Stimulated activated naive CD8-positive, alpha-beta T cell treated with anti-CD3 and anti-CD28 coated beads, Interleukin-15, Interleukin-2, amounts not matched to agents 100 ng/mL and 50 ng/mL, for 24 hours (primary cell): ENCODE measurements at regions not wholly inside any gene's neighbourhood (a gene's known extent, or its start where the extent isn't known, plus 50 kb on each side); places are given as distances from the start of the nearest gene placed in this dataset.

Experiments
- H3K27ac Mint-ChIP-seq: one replicate; pipeline ENCODE4 v1.8.0; 2021; ENCODE audit warnings: mild to moderate bottlenecking, mixed read lengths
- H3K27me3 Mint-ChIP-seq: one replicate; pipeline ENCODE4 v1.8.0; 2021; ENCODE audit warnings: mixed read lengths
- H3K36me3 Mint-ChIP-seq: one replicate; pipeline ENCODE4 v1.8.0; 2021; ENCODE audit warnings: low read depth, mixed read lengths
- H3K4me1 Mint-ChIP-seq: one replicate; pipeline ENCODE4 v1.8.0; 2021; ENCODE audit warnings: low read depth, mixed read lengths
- H3K4me3 Mint-ChIP-seq: one replicate; pipeline ENCODE4 v1.8.0; 2021; ENCODE audit warnings: mild to moderate bottlenecking, mixed read lengths
- H3K9me3 Mint-ChIP-seq: one replicate; pipeline ENCODE4 v1.8.0; 2021; ENCODE audit warnings: mixed read lengths

GRCh38 chr4:164442180-164442579 lies 311.8 kb upstream of the SMIM31 start:
- no peaks in the 10 kb centered on the region for H3K36me3 Mint-ChIP-seq
- H3K27ac Mint-ChIP-seq: no peak overlapping the region
- H3K9me3 Mint-ChIP-seq: no peaks in the 10 kb centered on the region
- H3K27me3 Mint-ChIP-seq: no peaks in the 10 kb centered on the region
- no peak overlapping the region for H3K4me3 Mint-ChIP-seq
- H3K4me1 Mint-ChIP-seq: no peaks in the 10 kb centered on the region

GRCh38 chr4:164446516-164446915 lies 307.4 kb upstream of the SMIM31 start:
- no peak overlapping the region for H3K27ac Mint-ChIP-seq
- H3K36me3 Mint-ChIP-seq: no peaks in the 10 kb centered on the region
- no peaks in the 10 kb centered on the region for H3K27me3 Mint-ChIP-seq
- no peaks in the 10 kb centered on the region for H3K4me1 Mint-ChIP-seq
- no peak overlapping the region for H3K4me3 Mint-ChIP-seq
- no peaks in the 10 kb centered on the region for H3K9me3 Mint-ChIP-seq

- H3K4me1 Mint-ChIP-seq: no peaks in the 10 kb centered on the region
- H3K36me3 Mint-ChIP-seq: no peaks in the 10 kb centered on the region
- H3K27me3 Mint-ChIP-seq: no peaks in the 10 kb centered on the region
- peaks cover 6% of the 10 kb centered on the region for H3K9me3 Mint-ChIP-seq
- no peak overlapping the region for H3K27ac Mint-ChIP-seq
- H3K4me3 Mint-ChIP-seq: no peak overlapping the region
Measured at GRCh38 chr4:164461901-164462300, 292.0 kb upstream of the SMIM31 start.

GRCh38 chr4:164462471-164462870 lies 291.5 kb upstream of the SMIM31 start:
- Mint-ChIP-seq H3K9me3 (peaks cover 4% of the 10 kb centered on the region), H3K4me3 (no peak overlapping the region), H3K27ac (no peak overlapping the region), H3K27me3 (no peaks in the 10 kb centered on the region), H3K36me3 (no peaks in the 10 kb centered on the region), H3K4me1 (no peaks in the 10 kb centered on the region)

- Mint-ChIP-seq H3K27me3 (no peaks in the 10 kb centered on the region), H3K4me3 (no peak overlapping the region), H3K27ac (no peak overlapping the region), H3K36me3 (no peaks in the 10 kb centered on the region), H3K9me3 (no peaks in the 10 kb centered on the region), H3K4me1 (no peaks in the 10 kb centered on the region)
Measured at GRCh38 chr4:164464313-164464712, 289.6 kb upstream of the SMIM31 start.

GRCh38 chr4:164467493-164467892 lies 286.4 kb upstream of the SMIM31 start:
- Mint-ChIP-seq H3K36me3 (no peaks in the 10 kb centered on the region), H3K4me1 (no peaks in the 10 kb centered on the region), H3K27me3 (no peaks in the 10 kb centered on the region), H3K4me3 (no peak overlapping the region), H3K9me3 (no peaks in the 10 kb centered on the region), H3K27ac (no peak overlapping the region)

GRCh38 chr4:164481306-164482091 lies 272.4 kb upstream of the SMIM31 start:
- no peaks in the 10 kb centered on the region for H3K27me3 Mint-ChIP-seq
- no peak overlapping the region for H3K4me3 Mint-ChIP-seq
- H3K27ac Mint-ChIP-seq: no peak overlapping the region
- H3K9me3 Mint-ChIP-seq: no peaks in the 10 kb centered on the region
- H3K4me1 Mint-ChIP-seq: no peaks in the 10 kb centered on the region
- no peaks in the 10 kb centered on the region for H3K36me3 Mint-ChIP-seq

GRCh38 chr4:164482092-164482404 lies 271.9 kb upstream of the SMIM31 start:
- Mint-ChIP-seq H3K4me3 (no peak overlapping the region), H3K9me3 (no peaks in the 10 kb centered on the region), H3K4me1 (no peaks in the 10 kb centered on the region), H3K36me3 (no peaks in the 10 kb centered on the region), H3K27me3 (no peaks in the 10 kb centered on the region), H3K27ac (no peak overlapping the region)

- no peaks in the 10 kb centered on the region for H3K4me1 Mint-ChIP-seq
- no peaks in the 10 kb centered on the region for H3K9me3 Mint-ChIP-seq
- H3K27ac Mint-ChIP-seq: no peak overlapping the region
- no peaks in the 10 kb centered on the region for H3K27me3 Mint-ChIP-seq
- no peak overlapping the region for H3K4me3 Mint-ChIP-seq
- no peaks in the 10 kb centered on the region for H3K36me3 Mint-ChIP-seq
Measured at GRCh38 chr4:164482758-164483157, 271.2 kb upstream of the SMIM31 start.

- no peaks in the 10 kb centered on the region for H3K36me3 Mint-ChIP-seq
- no peaks in the 10 kb centered on the region for H3K9me3 Mint-ChIP-seq
- H3K4me1 Mint-ChIP-seq: no peaks in the 10 kb centered on the region
- no peak overlapping the region for H3K27ac Mint-ChIP-seq
- H3K4me3 Mint-ChIP-seq: no peak overlapping the region
- H3K27me3 Mint-ChIP-seq: no peaks in the 10 kb centered on the region
Measured at GRCh38 chr4:164483711-164484110, 270.2 kb upstream of the SMIM31 start.

GRCh38 chr4:164484551-164484950 lies 269.4 kb upstream of the SMIM31 start:
- H3K4me3 Mint-ChIP-seq: no peak overlapping the region
- no peaks in the 10 kb centered on the region for H3K9me3 Mint-ChIP-seq
- no peaks in the 10 kb centered on the region for H3K36me3 Mint-ChIP-seq
- H3K4me1 Mint-ChIP-seq: no peaks in the 10 kb centered on the region
- no peaks in the 10 kb centered on the region for H3K27me3 Mint-ChIP-seq
- H3K27ac Mint-ChIP-seq: no peak overlapping the region

GRCh38 chr4:164485136-164485535 lies 268.8 kb upstream of the SMIM31 start:
- no peaks in the 10 kb centered on the region for H3K27me3 Mint-ChIP-seq
- H3K9me3 Mint-ChIP-seq: no peaks in the 10 kb centered on the region
- no peak overlapping the region for H3K4me3 Mint-ChIP-seq
- H3K27ac Mint-ChIP-seq: no peak overlapping the region
- no peaks in the 10 kb centered on the region for H3K4me1 Mint-ChIP-seq
- no peaks in the 10 kb centered on the region for H3K36me3 Mint-ChIP-seq

- Mint-ChIP-seq H3K36me3 (no peaks in the 10 kb centered on the region), H3K27ac (no peak overlapping the region), H3K27me3 (no peaks in the 10 kb centered on the region), H3K4me3 (no peak overlapping the region), H3K4me1 (no peaks in the 10 kb centered on the region), H3K9me3 (no peaks in the 10 kb centered on the region)
Measured at GRCh38 chr4:164488114-164488513, 265.8 kb upstream of the SMIM31 start.

- no peak overlapping the region for H3K4me3 Mint-ChIP-seq
- H3K27me3 Mint-ChIP-seq: no peaks in the 10 kb centered on the region
- H3K4me1 Mint-ChIP-seq: no peaks in the 10 kb centered on the region
- H3K36me3 Mint-ChIP-seq: no peaks in the 10 kb centered on the region
- H3K27ac Mint-ChIP-seq: no peak overlapping the region
- no peaks in the 10 kb centered on the region for H3K9me3 Mint-ChIP-seq
Measured at GRCh38 chr4:164501074-164501473, 252.9 kb upstream of the SMIM31 start.

GRCh38 chr4:164503874-164504273 lies 250.1 kb upstream of the SMIM31 start:
- Mint-ChIP-seq H3K4me3 (no peak overlapping the region), H3K4me1 (no peaks in the 10 kb centered on the region), H3K36me3 (no peaks in the 10 kb centered on the region), H3K9me3 (no peaks in the 10 kb centered on the region), H3K27ac (no peak overlapping the region), H3K27me3 (no peaks in the 10 kb centered on the region)

GRCh38 chr4:164508097-164508496 lies 245.8 kb upstream of the SMIM31 start:
- Mint-ChIP-seq H3K4me3 (no peak overlapping the region), H3K27ac (no peak overlapping the region), H3K9me3 (no peaks in the 10 kb centered on the region), H3K4me1 (no peaks in the 10 kb centered on the region), H3K36me3 (no peaks in the 10 kb centered on the region), H3K27me3 (no peaks in the 10 kb centered on the region)
